HG03066 (cell line): ENCODE measurements at regions not wholly inside any gene's neighbourhood (a gene's known extent, or its start where the extent isn't known, plus 50 kb on each side); places are given as distances from the start of the nearest gene placed in this dataset.

Experiments
- ATAC-seq: cut with Tn5 transposase; IDR thresholded peaks from one replicate; pipeline ENCODE4 v1.9.1; 2021; ENCODE audit warnings: low read depth; ENCODE audit not compliant: unreplicated experiment

DNA sequence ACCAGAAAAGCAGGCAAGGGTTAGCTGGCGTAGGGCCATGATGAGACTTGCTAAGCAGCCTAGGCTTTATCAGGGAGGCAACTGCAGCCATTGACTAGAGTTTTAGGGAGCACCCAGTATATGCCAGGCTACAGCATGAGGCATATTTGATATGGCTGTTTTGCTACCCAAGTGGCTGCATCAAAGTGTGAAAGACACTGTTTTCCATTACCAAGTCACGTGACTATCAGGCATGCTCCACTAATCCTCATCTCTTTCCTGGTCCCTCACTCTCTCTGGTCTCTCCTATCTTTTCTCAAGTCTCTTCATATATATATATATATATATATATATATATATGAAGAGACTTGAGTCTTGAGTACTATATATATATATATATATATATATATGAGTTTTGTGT lies 206.7 kb upstream of the POU3F1 start:
- no peak for ATAC-seq

DNA sequence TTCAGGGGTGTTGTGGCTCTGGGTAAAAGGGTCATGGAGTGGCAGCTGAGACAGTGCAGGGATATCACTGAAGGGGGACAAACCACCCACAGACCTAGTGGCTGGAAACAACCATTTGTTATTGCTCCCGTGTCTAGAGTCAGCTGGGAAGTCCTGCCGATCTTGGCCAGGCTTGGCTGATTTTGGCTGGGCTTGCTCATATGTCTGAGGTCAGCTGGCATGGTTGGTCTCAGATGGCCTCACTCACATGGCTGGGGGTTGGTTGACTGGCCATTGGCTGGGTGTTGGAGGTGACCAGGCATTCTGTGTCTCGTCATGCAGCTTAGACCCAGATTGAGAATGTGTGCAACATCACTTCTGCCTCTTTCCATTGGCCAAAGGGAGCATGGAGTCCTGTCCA lies 203.8 kb upstream of the POU3F1 start:
- ATAC-seq, result no peak

DNA sequence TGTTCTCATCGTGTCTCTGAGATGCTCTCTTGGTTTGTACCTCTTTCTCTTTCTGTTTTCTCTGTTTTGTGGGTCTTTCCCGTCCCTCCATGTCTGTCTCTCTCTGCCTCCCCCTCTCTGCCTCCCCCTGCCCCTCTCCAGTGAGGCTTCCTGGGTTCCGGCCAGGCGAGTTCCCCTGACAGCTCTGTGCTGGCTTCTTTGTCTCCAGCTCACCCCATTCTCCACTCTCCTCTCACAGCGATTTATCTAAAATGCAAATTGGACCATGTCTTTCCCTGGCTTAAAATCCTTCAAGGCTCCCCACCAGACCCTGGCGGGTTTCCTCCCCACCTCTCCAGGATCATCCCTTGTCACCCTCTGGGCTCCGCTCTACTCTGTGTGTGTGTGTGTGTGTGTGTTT lies 202.4 kb upstream of the POU3F1 start:
- no peak for ATAC-seq

DNA sequence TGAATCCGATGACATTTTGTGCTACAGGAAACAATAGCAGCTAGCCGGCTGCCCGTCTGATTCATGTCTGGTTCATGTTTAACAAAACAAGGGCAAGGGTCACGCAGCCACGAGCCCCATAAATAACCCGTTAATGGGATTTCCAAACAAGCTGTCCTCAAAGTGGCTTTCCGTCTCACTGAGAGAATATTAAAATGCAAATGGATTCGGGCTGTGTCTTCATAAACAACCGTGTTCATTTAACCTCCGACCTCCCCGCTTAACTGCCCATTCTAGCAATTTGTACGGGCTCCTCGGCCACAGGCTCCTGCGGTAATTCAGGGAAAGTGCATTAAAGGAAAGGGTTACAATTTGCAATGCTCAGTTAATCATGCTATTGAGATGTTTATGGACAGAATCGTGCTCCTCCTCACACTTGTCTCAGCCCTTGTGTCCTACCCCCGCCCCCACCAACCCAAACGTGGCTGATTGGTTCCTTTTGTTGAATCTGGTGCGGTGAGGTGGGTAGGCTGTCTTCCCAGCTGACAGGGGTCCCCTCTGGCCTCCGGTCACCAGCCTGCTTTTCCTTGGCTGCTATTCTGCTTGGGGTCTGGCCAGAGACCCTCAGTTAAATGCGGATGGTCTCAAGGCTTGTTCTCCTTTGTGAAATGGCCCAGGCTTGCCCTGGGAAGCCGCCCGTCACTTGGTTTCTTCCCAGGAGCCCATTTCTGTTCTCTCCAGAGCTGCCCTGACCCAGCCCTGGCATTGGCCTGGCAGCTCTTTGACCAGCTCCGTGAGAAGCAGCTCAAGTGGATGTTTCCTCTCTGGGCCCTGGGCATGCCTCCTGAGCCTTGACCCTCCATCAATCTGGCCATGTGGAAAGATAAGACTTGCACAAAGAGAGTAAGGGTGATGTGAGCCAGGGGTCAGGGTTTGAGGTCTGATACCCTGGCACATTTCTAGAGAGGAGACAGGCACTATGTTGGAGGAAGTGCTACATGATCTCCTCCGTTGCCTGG lies 200.7 kb upstream of the POU3F1 start:
- no peak for ATAC-seq

DNA sequence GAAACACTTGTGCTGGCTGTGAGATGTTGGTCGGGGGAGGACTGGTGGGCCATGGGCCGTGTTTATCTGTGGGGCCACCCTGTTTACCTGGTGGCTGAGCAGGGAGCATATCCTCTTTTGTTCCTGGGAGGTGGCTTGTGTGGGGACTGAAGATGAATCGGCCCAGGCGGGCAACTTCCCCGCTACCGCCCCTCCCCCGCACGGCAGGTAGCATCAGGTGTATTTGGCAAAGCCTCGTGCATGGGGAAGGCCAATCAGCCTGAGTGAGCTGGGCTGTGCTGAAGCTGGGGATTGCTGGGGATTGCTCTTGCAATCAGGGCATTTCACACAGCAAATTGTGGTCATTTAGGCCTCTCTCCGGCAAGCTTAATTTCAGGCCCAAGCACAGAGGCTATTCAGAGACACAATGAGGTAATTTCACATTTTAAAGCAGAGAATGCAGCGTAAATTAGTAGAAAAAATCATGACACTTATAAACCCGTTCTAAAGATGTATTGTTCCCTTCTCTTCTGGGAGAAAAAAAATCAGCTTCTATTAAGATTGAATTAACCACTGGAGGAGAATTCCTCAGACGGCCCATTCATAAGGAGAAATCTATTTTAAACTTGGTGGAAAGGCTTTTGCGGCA lies 197.7 kb upstream of the POU3F1 start:
- no peak for ATAC-seq

DNA sequence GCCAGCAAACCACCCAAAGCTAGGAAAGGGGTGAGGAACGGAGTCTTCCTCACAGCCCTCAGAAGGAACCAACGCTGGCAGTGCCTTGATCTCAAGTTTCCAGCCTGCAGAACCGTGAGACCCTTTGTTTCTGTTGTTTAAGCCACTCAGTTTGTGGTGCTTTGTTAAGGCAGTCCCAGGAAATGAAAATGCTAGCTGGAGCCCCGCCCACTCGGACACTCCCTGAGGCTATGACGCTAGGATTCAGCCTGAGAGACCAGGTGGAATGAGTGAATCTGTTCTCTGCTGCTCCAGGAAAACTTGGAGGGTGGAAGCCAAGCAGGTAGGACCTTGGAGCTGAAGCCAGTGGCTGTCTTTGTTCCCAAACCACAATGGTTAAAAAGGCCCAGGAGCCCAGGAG lies 196.5 kb upstream of the POU3F1 start:
- no peak for ATAC-seq

DNA sequence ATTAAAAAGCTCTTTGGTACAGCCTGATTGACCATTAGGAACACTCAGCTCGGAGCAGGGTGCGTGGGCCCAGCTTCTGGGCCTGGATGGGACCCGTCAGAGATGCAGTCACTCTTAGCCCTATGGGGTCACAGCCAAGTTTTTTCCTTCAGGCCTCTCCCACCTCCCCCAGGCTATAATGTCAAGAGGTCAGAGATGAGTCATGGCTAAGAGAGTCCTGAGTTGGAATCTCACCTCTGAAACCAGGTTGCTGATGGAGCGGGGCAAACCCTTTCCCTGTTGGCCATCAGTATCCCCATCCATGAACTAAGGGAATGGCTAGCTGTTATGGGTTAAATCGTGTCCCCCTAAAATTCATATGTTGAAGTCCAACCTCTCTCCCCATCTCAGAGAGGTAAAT lies 195.9 kb upstream of the POU3F1 start:
- no peak for ATAC-seq

DNA sequence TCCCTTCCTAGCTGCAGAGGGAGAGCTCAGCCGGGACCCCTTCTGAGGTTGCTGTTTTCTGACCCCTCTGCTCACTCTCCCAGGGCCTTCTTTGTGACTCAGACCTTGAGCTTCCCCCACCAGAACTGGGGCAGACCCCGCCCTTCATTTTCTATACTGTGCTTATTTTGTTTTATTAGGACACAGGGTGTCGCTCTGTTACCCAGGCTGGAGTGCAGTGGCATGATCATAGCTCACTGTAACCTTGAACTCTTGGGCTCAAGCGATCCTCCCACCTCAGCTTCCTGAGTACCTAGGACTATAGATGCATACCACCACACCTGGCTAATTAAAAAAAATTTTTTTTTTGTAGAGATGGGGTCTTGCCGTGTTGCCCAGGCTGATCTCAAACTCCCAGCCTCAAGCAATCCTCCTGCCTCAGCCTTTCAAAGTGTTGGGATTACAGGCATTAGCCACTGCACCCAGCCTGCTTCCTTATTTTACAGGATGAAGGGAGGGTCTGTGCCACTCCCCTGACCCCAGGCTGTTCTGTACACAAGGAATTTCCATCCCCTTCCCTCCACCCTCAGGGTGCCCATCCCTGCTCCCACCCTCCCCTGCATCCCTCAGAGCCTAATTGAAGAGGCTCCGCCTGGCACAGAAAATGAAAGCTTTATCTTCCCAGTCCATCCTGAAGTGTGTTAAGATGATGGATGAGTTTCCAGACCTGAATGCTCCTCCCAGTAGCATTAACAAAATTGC lies 195.2 kb upstream of the POU3F1 start:
- ATAC-seq, result no peak

DNA sequence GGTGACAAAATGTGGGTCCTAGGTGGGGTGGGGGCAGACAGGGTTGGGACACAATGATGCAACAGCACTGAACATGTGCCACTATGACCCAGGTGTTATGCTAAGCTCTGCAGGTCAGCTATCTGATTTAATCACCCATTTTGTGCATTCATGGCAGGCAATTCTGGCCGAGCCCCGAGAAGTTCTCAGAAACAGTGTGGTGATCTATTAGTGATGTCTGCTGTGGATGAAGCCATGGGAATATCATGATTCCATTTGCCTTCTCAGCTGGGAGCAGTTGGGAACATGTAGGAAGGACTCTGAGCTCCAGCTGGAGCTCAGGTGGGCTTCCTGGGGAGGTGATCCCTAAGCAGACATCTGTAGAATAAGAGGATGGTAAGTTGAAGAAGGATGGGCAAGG lies 194.0 kb upstream of the POU3F1 start:
- no peak for ATAC-seq

DNA sequence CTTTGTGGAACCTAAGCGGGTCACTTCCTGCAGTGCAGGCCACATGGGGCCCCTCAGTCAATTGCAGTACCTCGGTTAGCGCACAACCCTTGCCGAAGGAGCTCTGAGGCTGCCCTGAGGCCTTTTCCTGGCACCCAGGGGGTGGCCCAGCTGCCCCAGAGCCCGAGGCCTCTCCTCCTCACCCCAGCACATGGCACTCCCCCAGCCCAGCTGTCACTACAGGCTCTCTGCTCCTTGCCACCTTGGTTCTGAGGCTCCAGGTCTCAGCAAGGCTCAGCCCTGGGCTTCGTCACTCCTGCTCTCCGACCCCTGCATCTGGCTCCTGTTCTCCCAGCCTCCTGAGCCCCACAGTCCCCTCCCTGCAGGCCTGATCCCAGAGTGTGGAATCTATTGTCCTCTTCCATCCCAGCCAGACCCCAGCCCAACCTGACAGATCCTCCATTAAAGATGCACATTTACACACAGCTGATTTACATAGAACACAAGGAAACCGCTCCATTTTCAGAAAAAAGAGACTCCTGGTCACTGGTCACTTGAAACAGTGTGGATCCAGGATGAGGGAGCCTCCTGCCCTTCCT lies 192.8 kb upstream of the POU3F1 start:
- no peak for ATAC-seq

DNA sequence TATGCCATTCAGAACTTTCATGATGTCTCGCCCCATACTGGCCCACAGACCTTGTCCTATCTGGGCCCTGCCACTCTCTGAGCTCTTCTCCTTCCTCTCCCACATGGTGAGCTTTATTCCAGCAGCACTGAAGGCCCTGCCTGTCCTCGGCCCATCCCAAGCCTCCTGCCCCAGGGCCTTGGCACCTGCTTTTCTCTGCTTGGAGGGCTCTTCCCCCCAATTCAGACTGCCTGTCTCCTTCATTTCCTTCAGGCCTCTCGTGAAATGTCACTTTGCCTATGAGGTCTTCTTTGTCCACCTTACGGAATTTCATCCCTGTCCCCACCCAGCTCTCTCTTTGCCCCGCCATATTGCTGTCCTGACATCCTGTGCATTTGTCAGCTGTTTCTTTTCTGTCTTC lies 191.7 kb upstream of the POU3F1 start:
- no peak for ATAC-seq

DNA sequence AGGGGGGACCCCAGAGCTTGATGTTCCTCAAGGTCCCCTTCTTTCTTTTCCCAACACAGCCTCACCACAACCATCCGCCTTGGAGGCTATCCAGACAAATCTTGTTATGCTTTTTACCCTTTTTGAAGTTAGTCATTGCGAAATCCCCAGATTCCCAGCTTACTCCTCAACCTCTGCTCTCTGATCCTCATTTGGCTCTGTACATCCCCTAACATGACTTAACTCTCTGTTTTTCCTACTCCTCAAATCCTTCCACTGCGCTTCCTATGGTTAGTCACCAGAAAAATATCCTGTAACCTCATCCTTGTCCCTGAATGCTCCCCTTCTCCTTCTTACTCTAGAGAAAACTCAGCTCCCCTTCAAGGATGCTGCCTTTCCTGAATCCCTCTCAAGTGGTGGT lies 189.1 kb upstream of the POU3F1 start:
- no peak for ATAC-seq

DNA sequence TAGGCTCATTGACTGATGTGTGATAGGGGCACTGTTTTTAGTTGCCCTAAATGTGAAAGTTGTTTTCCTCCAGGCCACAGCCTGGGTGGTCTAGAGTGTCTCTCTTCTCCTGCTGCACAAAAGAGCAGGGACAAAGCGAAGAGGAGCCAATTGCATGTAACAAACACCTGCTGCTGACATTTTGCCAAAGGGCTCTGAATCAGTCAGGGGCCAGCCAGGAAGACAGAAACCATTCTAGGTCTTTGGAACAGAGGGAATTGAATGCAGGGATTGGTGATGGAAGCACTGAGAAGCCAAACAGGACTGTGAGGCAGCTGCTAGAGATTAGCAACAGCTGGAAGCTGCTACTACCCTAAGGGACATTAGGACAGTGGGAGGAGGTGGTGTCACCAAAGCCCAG lies 185.3 kb upstream of the POU3F1 start:
- no peak for ATAC-seq

DNA sequence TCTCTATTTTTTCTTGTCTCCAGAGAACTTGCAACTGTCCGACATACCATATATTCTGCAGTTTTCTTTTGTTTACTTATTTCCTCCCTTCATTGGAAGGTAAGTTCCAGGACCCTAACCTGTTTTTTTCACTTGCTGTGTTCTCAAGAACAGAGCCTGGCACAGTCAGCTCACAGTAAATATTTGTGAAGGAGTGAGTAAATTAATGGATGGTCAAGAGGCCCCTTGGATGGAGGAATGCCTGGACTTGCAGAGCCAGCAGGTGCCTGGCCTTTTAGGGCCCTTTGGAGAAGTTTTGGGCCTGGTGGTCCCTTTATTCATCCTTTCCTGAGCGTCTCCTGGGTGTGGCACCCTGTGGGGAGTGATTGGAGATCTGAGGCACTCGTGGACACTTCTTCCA lies 182.1 kb upstream of the POU3F1 start:
- no peak for ATAC-seq

DNA sequence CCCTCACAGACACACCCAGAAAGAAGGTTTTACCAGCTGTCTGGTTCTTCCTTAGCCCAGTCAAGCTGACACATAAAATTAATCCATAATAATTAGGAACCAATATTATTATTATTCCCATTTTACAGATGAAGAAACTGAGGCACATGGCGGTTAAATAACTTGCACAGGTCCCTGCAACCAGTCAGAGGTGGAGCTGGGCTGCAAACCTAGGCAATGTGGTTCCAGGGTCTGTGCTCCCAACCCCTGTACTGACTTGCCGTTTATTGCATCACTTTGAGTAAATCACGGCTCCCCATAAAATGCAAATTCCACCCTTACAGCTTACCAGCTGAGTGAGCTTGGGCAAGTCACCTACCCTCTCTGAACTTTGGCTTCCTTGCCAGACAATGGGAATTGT lies 179.2 kb upstream of the POU3F1 start:
- no peak for ATAC-seq

DNA sequence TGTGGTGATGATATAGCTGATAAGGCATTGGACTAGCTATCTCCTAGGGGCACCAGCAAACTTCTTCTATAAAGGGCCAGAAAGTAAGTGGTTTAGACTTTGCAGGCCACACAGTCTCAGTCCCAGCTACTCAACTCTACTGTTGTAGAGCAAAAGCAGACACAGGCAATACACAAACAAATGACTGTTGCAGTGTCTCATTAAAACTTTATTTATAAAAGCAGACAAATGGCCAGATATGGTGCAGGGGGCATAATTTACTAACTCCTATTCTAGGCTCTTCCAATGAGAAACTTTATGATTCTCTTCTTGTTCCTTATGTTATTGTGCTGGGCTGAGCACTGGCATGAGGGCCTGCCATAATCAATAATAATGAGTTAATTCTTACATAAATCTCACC lies 176.8 kb upstream of the POU3F1 start:
- no peak for ATAC-seq

DNA sequence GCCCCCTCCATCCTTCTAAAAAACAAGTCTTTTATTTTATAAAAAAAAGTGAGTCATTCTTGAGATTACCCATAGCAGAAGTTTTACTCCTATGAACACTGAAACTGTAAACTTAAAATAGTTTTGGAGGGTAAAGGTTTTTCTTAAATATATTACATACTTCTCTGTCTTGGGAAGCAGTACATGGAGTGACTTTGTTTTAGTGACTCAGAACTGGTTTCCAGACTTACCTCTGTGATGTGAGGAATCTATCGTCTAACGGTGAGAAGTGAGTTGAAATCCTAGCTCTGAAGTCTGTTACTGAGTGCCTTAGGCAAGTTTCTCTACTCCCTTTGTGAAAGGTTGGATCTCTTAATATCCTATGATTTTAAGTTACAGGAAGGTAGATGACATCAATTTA lies 176.3 kb upstream of the POU3F1 start:
- ATAC-seq, result no peak

DNA sequence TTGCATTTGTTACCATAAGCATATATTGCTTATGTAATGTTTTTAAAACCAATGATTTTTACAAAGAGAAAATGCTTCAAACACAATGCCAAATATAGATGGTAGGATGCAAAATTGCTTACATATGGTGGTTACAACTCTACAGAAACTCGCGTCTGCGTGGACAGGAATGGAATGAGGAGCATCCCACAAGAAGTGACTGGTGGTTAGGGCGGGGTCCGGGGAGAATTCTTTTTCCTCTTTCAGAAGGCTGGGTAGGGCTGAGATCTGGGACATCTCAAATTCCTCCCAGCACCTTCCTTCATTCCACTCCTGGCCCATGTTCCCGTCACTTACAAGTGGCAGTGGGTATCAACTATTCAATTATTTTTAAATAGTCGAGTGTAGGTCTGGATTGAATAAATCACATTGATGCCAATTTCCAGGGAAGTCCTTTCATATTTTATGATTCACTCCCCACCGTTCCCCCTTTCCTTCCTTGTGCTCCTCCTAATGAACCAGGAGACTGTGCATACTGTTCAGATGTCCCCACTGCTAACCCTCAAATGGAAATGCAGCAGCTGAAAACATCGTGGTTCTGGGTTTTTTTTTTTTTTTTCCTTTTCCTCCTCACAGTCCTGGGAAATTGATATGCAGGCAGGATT lies 174.5 kb upstream of the POU3F1 start:
- ATAC-seq, result no peak

DNA sequence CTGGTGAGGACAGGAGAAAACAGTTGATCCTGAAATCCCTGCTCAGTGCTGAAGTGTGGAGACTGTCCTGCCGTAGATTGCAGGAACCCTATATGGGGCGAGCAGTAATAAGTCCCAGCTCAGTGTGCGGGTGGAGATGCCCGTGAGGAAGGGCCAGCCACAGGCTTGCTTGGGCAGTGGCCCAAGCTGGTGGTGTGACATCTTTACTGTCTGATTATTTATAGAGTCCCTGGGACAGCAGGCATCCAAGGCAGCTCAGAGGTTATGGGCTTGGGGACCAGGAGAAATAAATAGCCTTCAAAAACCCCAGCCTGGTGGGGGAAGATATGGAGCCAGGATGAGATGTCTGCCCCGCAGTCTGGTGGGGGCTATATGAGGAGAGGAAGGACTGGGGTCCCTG lies 170.7 kb upstream of the POU3F1 start:
- ATAC-seq, result no peak

DNA sequence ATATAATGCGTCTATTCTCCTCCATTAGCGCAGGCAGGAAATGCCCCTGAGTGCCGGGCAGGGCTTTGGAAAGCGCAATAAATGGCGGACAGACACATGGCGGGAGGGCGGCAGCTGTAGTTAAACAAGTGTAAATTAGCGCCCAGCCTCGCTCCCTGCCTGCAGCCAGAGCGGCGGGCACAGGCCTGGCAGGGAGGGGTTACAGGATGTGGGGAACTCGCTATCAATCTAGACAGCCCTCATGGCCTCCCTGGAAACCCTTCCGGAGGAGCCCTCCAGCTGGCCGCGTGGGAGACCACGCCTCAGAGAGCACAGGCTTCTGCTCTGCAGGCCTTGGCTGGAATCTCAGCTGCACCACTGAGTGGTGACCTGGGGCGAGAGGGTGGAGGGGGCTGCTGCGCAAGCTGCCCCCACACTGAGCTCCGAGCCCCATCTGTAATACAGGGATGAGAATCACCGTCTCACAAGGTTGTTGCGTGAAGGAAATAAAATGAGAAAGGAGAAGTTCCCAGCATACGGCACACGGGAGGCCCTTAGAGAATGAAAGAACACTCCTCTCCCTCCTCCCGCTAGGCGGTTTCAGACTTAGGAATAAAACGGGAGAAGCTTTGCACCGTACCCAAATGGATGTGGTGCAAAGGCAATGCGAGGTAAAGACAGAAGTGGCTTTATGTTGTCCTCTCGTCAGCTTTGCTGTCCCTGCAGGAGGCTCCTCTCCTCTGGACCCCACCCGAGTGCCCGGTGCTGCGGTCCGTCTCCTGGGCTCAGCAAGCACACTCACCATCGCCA lies 167.2 kb upstream of the POU3F1 start:
- ATAC-seq, result no peak
